ENCODE measurements at regions not wholly inside any gene's neighbourhood (a gene's known extent, or its start where the extent isn't known, plus 50 kb on each side); places are given as distances from the start of the nearest gene placed in this dataset.

DNA sequence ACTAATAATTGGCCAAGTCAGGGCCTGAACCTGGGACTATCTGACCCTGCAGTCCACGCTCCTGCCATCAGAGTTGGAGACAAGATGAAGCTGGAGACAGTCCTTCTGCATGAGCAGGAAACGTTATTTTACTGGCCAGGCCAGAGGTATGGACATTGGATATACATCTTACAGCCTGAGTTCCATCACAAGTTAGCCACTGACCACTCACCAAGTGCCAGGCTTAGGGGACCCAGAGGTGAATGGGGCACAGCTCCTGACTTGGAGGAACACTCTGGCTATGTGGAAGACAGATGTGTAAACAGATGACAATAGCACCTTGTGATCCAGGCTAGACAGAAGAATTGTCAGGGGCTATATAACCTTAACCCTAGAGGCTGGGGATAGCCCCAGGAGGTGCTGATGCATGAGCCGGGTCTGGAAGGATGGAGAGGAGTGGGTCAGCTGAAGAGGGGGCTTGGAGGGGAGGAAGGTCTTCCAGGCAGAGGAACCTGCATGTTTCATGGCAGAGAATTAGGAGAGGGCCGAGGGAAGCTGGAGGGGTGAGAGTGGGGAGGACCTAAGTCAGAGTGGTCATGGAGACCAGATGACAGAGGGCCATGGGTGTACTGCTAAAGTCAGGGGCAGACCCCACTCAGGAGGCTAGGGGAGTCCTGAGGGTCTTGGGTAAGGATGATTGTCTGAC is 52.5 kb upstream of the DMRTB1 start:
- TF ChIP-seq ZFX (CRISPR knock-in tag; IDR thresholded peaks at IDR 0.05) (no peak), TARDBP (IDR thresholded peaks at IDR 0.05) (no peak), BCOR (IDR thresholded peaks at IDR 0.05) (no peak), ZNF609 (CRISPR knock-in tag; IDR thresholded peaks at IDR 0.05; ENCODE audit: borderline replicate concordance) (no peak), MAFK (IDR thresholded peaks at IDR 0.05; ENCODE audit: low read length) (no peak), NCOR1 (IDR thresholded peaks at IDR 0.05) (no peak), REST (IDR thresholded peaks at IDR 0.05; ENCODE audit: borderline replicate concordance) (no peak), REST (CRISPR knock-in tag; IDR thresholded peaks at IDR 0.05; ENCODE audit: low read depth) (no peak), TAF1 (IDR thresholded peaks at IDR 0.05; ENCODE audit: control insufficient read depth, extremely low read depth, insufficient read depth, low read length, severe bottlenecking) (no peak), CTCF (IDR thresholded peaks at IDR 0.05 in 2 of 3, conservative IDR thresholded peaks at IDR 0.05 in 1 of 3; ENCODE audit: insufficient read depth in 2 of 3, low read depth in 1 of 3, low read length in 3 of 3) (no peak), EGR1 (conservative IDR thresholded peaks at IDR 0.05) (no peak), MYBL2 (IDR thresholded peaks at IDR 0.05; ENCODE audit: low read depth) (no peak), MYBL2 (CRISPR knock-in tag; IDR thresholded peaks at IDR 0.05; ENCODE audit: borderline replicate concordance) (no peak), ZBTB9 (CRISPR knock-in tag; IDR thresholded peaks at IDR 0.05) (no peak), YY1 (IDR thresholded peaks at IDR 0.05; ENCODE audit: borderline replicate concordance in 1 of 3, control insufficient read depth in 1 of 3, extremely low read depth in 1 of 3, insufficient read depth in 3 of 3, insufficient read length in 1 of 3, insufficient replicate concordance in 2 of 3, low read depth in 1 of 3, low read length in 2 of 3) (no peak), POLR2A (conservative IDR thresholded peaks at IDR 0.05) (no peak)
